ENCODE measurements at regions not wholly inside any gene's neighbourhood (a gene's known extent, or its start where the extent isn't known, plus 50 kb on each side); places are given as distances from the start of the nearest gene placed in this dataset.

DNA sequence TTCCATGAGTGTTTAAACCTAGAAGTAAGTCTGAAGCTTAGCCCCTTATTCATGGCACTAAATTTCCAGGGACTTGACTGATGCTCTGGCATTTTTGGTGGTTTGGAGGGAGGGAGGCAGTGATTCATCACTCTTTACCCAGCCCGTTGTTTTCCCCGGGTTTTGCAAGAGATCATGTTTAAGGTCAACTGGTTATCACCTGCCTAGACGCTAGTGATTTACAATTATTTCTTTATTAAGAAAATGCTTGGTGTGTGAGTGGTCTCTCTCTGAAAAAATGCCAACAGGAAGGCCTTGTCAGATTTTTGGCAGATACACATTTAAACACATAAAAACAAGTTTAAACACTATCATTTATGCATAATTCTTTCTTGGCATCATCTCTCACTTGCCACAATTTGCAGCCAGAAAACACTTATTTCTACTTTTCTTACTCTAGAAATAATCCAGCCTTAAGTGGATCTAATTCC, 737.9 kb upstream of the ZNF608 start (continued):
- TF ChIP-seq, protein P1, sequence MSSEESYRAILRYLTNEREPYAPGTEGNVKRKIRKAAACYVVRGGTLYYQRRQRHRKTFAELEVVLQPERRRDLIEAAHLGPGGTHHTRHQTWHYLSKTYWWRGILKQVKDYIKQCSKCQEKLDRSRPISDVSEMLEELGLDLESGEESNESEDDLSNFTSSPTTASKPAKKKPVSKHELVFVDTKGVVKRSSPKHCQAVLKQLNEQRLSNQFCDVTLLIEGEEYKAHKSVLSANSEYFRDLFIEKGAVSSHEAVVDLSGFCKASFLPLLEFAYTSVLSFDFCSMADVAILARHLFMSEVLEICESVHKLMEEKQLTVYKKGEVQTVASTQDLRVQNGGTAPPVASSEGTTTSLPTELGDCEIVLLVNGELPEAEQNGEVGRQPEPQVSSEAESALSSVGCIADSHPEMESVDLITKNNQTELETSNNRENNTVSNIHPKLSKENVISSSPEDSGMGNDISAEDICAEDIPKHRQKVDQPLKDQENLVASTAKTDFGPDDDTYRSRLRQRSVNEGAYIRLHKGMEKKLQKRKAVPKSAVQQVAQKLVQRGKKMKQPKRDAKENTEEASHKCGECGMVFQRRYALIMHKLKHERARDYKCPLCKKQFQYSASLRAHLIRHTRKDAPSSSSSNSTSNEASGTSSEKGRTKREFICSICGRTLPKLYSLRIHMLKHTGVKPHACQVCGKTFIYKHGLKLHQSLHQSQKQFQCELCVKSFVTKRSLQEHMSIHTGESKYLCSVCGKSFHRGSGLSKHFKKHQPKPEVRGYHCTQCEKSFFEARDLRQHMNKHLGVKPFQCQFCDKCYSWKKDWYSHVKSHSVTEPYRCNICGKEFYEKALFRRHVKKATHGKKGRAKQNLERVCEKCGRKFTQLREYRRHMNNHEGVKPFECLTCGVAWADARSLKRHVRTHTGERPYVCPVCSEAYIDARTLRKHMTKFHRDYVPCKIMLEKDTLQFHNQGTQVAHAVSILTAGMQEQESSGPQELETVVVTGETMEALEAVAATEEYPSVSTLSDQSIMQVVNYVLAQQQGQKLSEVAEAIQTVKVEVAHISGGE (CRISPR knock-in tag; IDR thresholded peaks at IDR 0.05): no peak
- TF ChIP-seq, protein P2, sequence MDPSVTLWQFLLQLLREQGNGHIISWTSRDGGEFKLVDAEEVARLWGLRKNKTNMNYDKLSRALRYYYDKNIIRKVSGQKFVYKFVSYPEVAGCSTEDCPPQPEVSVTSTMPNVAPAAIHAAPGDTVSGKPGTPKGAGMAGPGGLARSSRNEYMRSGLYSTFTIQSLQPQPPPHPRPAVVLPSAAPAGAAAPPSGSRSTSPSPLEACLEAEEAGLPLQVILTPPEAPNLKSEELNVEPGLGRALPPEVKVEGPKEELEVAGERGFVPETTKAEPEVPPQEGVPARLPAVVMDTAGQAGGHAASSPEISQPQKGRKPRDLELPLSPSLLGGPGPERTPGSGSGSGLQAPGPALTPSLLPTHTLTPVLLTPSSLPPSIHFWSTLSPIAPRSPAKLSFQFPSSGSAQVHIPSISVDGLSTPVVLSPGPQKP (IDR thresholded peaks at IDR 0.05; ENCODE audit: low read depth, low read length): no peak
- no peak for TF ChIP-seq ZSCAN29 (IDR thresholded peaks at IDR 0.05)
- TF ChIP-seq, protein P3, sequence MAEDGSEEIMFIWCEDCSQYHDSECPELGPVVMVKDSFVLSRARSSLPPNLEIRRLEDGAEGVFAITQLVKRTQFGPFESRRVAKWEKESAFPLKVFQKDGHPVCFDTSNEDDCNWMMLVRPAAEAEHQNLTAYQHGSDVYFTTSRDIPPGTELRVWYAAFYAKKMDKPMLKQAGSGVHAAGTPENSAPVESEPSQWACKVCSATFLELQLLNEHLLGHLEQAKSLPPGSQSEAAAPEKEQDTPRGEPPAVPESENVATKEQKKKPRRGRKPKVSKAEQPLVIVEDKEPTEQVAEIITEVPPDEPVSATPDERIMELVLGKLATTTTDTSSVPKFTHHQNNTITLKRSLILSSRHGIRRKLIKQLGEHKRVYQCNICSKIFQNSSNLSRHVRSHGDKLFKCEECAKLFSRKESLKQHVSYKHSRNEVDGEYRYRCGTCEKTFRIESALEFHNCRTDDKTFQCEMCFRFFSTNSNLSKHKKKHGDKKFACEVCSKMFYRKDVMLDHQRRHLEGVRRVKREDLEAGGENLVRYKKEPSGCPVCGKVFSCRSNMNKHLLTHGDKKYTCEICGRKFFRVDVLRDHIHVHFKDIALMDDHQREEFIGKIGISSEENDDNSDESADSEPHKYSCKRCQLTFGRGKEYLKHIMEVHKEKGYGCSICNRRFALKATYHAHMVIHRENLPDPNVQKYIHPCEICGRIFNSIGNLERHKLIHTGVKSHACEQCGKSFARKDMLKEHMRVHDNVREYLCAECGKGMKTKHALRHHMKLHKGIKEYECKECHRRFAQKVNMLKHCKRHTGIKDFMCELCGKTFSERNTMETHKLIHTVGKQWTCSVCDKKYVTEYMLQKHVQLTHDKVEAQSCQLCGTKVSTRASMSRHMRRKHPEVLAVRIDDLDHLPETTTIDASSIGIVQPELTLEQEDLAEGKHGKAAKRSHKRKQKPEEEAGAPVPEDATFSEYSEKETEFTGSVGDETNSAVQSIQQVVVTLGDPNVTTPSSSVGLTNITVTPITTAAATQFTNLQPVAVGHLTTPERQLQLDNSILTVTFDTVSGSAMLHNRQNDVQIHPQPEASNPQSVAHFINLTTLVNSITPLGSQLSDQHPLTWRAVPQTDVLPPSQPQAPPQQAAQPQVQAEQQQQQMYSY (CRISPR knock-in tag; IDR thresholded peaks at IDR 0.05): no peak

Measured in GM12878 (cell line).